Hindlimb muscle (tissue), 1 donor: ENCODE measurements at regions not wholly inside any gene's neighbourhood (a gene's known extent, or its start where the extent isn't known, plus 50 kb on each side); places are given as distances from the start of the nearest gene placed in this dataset.

ENCODE experiments used
- DNase-seq: peaks from one replicate; pipeline ENCODE4 v3.0.0-alpha.2; 2013

- no peak for DNase-seq
Observed at GRCh38 chr16:35170610-35171009, 1711.2 kb downstream of the TP53TG3F start.

DNA sequence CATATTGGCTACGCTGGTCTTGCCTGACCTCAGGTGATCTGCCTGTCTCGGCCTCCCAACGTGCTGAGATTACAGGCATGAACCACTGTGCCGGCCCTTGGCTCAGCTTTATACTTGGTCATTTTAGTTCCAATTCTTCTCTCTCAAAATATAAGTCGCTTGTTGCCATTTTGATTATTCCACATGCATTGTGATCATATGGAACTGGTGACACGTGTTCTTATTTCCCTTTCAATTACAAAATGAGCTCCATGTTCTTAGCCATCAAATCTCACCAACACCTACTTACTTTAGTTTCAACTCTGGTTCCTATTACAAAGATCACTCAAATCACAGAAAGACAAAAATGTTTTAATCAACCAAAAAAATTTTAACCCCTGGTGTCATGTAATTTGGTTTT lies 1711.7 kb downstream of the TP53TG3F start:
- DNase-seq: no peak

DNA sequence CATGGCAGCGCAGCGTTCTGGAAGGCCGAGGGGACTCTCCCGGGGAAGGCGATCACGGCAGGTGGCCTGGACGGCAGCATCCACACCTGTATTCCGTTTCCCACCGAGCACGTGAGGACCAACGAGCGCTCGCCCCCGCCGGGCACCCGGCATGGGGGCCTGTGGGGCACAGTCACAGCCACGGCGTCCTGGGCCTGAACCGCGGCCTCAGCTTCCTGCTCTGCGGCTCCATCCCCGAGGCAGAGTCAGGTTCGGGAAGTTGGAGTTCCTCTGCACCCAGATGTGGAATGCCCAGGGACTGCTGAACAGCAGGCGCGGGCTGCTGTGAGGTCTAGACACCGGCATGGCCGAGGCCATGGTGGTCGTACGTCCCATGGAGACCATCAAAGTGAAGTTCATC lies 1713.9 kb downstream of the TP53TG3F start:
- DNase-seq: no peak

DNA sequence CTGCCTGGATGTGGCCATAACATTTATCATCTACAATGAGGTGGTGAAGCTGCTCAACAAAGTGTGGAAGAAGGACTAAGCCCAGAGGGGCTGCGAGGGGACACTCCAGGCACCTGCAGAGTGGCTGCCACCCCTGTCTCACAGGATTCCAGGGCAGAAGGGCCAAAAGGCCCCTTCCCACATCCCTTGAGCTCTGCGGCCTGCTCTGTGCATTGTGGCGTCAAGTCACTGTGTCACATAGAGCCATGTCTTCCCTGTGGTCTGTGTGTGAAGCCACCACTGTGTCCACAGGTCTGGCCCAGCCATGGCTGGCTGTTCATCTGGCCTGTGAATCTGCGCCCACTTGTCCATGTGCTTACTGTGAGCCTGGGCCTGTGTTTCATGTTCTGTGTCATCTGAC lies 1714.6 kb downstream of the TP53TG3F start:
- DNase-seq: no peak

DNA sequence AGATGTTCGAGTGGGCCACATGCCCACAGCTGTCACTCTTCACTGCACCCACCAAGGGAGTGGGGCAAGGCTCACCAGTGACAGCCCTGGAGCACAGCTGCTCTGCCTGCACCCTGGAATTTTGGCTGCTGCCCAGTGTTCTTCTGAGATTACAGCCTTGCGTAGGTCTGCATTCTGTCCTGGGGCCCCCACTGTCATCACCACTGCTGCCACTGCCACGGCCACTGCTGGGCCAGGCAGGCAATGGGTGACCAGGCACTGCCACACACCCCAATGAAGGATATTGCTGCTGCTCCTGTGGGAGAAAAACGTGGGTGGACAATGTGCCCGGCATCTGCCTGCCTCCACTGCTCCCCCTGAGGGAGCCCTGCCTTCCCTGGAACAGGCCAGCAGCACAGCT lies 1717.0 kb downstream of the TP53TG3F start:
- DNase-seq: no peak

DNA sequence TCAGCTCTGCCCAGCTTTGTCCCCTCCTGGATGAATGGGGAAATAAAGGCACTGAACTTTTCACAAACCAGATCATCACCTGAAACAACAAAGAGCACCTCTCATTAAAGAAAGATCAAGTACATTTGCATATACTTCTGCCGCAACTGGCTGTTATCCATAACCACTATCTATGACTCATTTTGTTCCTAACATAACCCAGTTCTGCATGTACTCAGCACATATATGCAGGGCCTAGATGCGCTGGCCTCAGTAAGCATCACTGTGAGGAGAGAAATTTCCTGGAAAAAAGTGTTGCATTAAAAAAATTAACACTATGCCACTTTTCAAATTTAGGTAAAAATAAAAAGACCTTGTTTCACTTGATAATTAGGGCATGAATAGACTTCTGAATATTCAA lies 1718.4 kb downstream of the TP53TG3F start:
- DNase-seq: no peak

DNA sequence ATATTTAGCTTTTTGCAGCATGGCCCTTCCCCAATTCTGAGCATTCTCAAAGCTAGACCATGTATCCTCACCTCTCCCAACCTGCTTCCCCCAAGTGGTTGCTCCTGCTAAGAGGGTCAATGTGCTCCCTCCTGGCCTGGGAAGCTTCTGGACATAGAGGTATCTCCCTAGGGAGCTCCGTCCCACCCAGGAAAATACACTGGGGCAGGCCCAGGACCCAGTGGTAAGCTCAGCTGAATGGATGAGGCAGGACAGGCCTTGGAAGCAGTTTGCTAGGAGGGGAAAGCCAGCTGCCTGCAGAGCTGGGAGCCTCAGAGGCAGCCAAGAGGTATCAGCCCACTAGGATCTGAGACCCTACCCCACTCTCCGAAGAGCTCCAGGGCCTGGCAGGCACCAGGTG lies 1721.6 kb downstream of the TP53TG3F start:
- DNase-seq: no peak

GRCh38 chr16:35181422-35182030 lies 1722.1 kb downstream of the TP53TG3F start:
- no peak for DNase-seq

DNA sequence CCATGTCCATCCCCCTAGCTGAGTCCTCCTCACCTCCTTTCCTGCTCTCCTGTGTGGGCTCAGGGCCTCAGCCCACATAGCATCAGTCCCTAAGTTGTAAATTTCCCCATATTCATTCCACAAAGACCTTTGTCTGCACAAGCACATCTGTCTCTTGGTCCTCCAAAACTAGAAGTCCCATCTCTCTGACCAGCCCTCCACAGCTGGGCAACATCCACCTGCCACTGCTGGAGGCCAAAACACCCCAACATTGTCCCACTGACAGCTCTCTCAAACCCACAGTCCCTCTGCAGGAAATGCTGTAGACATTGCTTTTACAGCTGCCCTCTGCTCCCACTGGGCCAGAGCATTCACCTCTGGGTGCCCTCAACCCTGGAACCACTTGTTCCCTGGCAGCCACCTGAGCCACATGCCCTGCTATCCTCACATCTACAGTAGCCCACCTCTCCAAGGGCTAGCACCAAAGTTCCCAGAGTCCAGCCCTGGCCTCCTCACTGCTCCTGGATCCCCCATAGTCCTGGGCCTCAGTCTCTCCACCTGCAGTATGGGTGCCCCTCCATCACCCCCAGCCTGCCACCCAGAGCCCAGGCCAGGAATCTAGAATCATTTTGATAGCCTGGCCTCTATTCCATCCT lies 1722.7 kb downstream of the TP53TG3F start:
- no peak for DNase-seq

- no peak for DNase-seq
Observed at GRCh38 chr16:35182943-35183550, 1723.6 kb downstream of the TP53TG3F start.

GRCh38 chr16:35184356-35184870 lies 1725.0 kb downstream of the TP53TG3F start:
- DNase-seq: no peak

DNA sequence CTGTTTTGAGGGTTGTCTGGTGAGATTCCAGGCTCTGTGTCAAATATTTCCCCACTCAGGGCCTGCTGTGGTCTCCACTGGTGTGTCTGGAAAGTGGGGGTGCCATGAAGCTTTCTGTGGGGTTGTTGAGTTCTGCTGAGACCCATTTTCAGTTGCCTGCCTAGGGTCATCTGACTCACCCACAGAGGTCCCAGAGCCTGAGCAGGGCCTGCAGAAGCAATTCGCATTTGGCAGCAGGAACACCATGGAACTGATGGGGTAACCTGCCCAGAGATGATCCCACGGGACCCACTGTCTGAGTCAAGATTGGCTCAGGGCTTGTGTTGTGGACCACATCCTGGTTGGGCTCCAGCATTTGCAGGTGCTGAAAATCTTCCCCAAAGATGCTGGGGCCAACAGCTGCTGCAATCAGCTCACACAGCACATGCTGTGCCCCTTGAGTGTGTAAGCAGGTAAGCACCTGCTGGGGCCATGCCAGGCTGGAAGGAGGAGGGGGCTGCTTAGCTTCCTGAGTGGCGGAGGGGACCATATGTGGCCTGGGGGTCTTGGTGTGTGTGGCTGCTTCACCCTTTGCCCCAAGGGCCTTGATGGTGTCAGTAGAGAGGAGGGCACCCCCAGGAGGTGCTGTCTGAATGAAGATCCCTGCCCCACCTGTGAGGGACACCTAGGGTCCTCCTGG lies 1726.1 kb downstream of the TP53TG3F start:
- no peak for DNase-seq

GRCh38 chr16:35186045-35186759 lies 1726.8 kb downstream of the TP53TG3F start:
- no peak for DNase-seq

DNA sequence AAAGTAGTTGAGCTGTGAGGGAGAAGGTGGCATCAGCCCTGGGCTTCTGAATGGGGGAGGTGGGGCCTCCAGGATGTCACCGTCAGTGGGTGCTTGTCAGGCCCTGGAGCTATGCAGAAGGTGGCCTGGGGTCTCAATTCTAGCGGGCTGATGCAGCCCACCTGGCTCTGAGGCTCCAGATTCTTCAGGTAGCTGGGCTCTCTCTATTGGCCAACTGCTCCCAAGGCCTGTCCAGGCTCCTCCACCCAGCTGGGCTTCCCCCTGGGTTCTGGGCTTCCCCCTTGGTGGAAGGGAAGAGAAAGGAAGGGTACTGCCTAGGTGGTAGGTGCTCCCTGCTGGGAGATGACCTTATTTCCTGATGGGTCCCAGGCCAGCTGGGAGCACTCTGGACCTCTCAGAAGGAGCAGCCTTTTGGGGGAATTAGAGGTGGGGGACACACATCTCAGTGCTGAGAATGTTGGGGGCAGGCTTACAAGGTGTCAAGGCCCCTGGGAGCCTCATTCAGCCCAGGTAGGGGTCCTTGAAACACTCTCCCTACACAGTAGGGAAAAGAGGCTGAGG lies 1728.3 kb downstream of the TP53TG3F start:
- no peak for DNase-seq

DNA sequence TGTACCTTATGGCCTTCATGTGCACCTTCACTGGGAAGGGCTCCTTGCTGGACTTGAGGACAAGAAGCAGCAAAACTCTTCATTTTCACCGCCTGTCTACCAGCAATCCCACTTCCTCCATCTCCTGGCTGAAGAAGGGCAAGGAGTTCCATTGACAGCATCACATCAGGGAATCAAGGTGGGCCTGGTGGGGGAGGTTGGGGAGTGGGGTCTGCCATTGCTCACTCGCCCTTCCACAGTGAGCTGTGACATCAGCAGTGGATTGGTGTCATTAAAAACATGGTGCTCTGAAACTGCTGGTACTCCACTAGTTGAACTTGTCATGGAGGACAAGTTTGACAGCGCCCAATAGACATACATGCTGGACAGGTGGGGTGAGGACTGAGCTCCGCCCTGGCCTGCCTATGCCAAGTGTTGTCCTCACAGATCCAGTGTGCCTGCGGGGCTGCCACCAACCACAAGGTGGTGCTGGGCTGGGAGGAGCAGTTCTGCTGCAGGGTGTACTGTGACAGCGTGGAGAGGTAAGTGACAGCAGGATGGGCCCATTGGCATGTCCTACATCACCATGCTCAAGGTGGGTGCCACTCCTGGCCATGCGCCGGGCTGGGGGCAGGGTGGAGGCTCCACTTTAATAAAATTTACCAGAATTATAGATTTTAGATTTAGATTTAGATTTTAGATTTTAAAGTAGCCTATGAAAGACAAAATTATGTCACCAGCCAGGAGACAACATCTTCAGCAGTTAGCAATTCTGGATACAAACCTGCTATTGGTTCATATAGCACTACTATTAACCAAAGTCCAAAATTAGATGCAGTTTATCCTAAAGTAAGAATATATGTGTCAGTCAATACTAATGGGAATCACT lies 1729.1 kb downstream of the TP53TG3F start:
- no peak for DNase-seq

DNA sequence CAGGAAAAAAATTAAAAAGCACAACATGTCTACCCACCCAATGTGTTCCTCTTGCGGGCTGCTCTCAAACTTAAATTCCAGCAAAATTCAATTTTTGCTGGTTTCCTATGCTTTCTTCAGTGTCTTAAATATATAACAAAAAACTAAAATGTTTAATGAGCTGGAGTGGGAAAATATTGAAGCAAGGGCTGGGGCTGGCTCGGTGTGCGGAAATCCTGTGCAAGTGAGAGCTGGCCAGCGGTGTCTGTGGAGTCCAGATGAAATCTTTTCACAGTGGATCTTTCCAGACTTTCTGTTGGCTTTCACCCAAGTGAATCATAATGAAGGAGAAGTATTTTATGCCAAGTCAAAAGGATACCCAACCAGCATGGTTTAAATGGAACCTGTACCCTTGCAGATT lies 1733.6 kb downstream of the TP53TG3F start:
- DNase-seq: no peak

- no peak for DNase-seq
Observed at GRCh38 chr16:35193956-35194355, 1734.5 kb downstream of the TP53TG3F start.

DNA sequence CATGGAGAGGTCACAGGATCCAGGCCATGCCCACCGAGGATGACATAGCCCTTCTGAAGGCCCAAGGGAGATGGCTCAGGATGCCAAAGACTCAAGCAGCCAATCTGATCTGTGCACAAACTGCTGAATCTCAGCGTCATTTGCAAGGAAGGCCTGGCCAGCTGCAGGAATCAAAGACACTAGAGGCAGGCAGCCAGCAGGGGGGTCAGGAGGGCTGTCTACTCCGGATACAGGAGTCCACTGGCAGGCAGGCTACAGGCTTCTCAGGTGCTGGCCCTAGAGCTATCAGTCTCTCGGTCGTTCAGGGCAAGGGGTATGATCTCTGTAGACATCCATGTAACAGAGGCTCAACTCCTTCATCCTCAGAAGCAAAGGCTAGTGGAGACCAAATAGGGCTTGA lies 1735.3 kb downstream of the TP53TG3F start:
- no peak for DNase-seq

DNA sequence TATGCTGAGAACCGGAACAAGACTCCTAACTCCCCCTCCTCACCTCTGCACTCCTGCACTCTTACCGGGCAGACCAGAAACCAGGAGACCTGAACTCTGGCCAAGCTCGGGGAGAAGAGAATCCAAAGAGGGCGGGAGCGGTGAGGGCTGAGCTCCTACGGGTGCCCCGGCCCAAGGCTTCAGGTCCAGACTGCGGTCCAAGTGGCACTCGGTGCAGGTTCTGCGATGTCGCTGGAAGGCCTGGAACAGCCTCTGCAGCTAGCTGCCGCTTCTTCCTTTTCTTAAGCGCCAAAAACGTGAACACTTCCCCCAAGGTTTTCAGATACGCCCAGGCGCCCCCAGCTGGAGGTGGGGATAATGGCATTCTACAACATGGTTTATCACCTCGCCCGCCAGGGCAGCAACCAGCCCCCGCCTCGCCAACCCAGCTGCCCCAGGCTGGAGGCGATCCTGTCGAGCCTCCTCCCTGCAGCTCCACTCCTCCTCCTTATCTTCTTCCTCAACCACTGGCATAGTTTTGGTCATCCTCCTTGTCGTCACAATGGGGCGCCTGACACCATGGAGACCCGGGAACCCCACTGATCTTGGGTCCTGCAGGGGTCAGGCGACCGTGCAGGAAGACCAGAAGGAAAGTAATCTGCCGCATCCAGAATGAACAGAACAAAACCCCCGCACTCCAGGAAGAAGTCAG lies 1735.9 kb downstream of the TP53TG3F start:
- DNase-seq: no peak

- no peak for DNase-seq
Observed at GRCh38 chr16:35195864-35196216, 1736.4 kb downstream of the TP53TG3F start.

DNA sequence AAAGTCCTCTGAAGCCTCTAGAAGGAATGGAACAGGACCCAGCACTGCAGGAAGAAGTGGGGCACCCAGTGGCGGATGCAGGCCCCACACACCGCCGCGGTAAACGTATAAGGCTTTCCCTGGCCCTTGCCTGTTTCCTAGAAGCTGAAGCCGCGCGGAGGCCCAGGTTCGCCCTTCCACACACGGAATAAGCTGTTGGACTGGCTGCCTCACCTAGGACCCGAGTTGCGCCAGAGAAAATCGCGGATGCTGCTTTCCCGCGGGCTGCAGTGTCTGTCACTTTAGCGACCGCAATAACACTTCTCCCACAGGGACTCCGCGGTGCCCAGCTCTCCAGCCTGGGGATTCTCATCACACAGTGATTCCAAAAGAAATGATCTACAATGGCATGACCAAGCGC lies 1736.9 kb downstream of the TP53TG3F start:
- no peak for DNase-seq
